Small intestine (tissue), 7 donors: ENCODE measurements at regions not wholly inside any gene's neighbourhood (a gene's known extent, or its start where the extent isn't known, plus 50 kb on each side); places are given as distances from the start of the nearest gene placed in this dataset.

Source experiments
- DNase-seq, 2 donors: peaks; one replicate each; pipeline versions ENCODE4 v3.0.0 to v3.0.0-alpha.2; 2013
- FAIRE-seq: peaks from 2 replicates; lab custom pipeline; 2012; peaks lifted over from hg19 to GRCh38; lab: Jason Lieb, UNC
- H3K27ac ChIP-seq, 3 donors: one replicate each; pipeline ENCODE4 v1.5.1; 2013; ENCODE audit warnings: low read length in 2 of 3, mild to moderate bottlenecking in 2 of 3, control low read depth in 1 of 3, inconsistent platforms in 1 of 3, low read depth in 1 of 3, moderate library complexity in 1 of 3
- H3K27me3 ChIP-seq, 3 donors: one replicate each; pipeline ENCODE4 v1.6.1; 2013; ENCODE audit warnings: low read length in 3 of 3, inconsistent platforms in 1 of 3; ENCODE audit not compliant: control insufficient read depth in 3 of 3, insufficient read depth in 3 of 3
- H3K36me3 ChIP-seq, 3 donors: one replicate each; pipeline ENCODE4 v1.6.1; 2013; ENCODE audit warnings: low read length in 3 of 3, inconsistent platforms in 1 of 3, low read depth in 1 of 3, mild to moderate bottlenecking in 1 of 3, moderate library complexity in 1 of 3; ENCODE audit not compliant: control insufficient read depth in 3 of 3, insufficient read depth in 2 of 3
- H3K4me1 ChIP-seq, 3 donors: one replicate each; pipeline ENCODE4 v1.6.1; 2013; ENCODE audit warnings: low read length in 2 of 3, inconsistent platforms in 1 of 3, low read depth in 1 of 3, mild to moderate bottlenecking in 1 of 3, moderate library complexity in 1 of 3; ENCODE audit not compliant: control insufficient read depth in 3 of 3, insufficient read depth in 2 of 3
- H3K4me3 ChIP-seq, 3 donors: one replicate each; pipeline ENCODE4 v1.5.1; 2013; ENCODE audit warnings: low read length in 3 of 3, control low read depth in 1 of 3, inconsistent platforms in 1 of 3, low read depth in 1 of 3, mild to moderate bottlenecking in 1 of 3, moderate library complexity in 1 of 3
- H3K9me3 ChIP-seq, 2 donors: one replicate each; pipeline ENCODE4 v1.6.1; 2013; ENCODE audit warnings: low read depth in 1 of 2, low read length in 1 of 2; ENCODE audit not compliant: control insufficient read depth in 2 of 2, insufficient read depth in 1 of 2
- WGBS, 3 donors: extraction: QIAGEN DNeasy Blood & Tissue Kit; methylation state at CpG; one replicate each; pipeline ENCODE4 v1.1.7; 2013; 5-methylcytosine and 5-hydroxymethylcytosine counted together
- donor health status: healthy with polysubstance abuse.
- donor health status: control.
- donor health status: control.
- donor health status: Bipolar disorder and iron deficiency.
- donor health status: healthy.

DNA sequence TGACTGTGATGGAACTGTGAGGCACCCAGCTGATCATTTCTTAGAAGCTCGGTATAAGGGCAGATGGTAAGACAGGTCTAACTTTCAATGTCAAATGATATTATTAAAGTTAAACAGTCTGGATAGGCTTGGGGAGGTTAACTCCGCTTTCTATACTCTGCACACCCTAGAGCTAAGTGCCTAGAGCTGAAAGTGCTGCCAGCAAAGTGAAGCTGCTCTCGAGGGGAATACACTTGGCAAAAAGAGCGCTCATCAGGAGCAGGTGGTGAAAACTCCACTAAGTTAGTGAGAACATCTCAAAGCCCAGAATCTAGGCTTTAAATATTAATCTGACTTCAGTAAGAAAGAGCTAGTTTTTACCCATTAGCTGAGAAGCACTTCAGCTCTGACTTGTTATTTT, 349.6 kb upstream of the SLC30A5 start:
- FAIRE-seq (no peak), DNase-seq (no peak)
- Histone ChIP-seq H3K27me3 (no peaks in the 10 kb centered on the region), H3K27ac (no peak overlapping the region), H3K4me3 (no peak overlapping the region), H3K36me3 (no peaks in the 10 kb centered on the region), H3K9me3 (no peaks in the 10 kb centered on the region), H3K4me1 (peaks cover 0 to 3% (median 0%) of the 10 kb centered on the region in 3 donors)
- WGBS, 3 donors: 89 to 92% (median 89%) methylated on average over 4 of the region's 4 CpGs

DNA sequence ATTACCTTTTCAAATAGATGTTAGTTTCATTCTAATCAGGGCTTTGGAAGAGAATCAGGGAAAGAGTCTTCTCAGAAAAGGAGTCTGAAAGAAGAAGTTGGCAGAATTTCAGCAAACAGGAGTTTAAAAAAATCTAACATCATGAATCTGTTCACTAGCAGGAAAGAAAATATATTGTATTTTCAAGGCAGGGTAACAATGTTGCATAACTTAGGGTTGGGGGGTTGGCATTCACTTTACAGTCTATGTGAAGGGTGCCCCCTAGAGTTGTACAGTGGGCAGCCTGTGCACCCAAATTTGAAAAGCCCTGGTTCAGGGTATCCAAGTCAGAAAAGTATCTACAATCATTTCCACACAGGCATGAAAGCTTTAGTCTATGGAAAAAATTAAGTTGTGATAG, 348.4 kb upstream of the SLC30A5 start:
- no peaks in the 10 kb centered on the region for H3K27me3 ChIP-seq
- DNase-seq (no peak), FAIRE-seq (no peak)
- no peak overlapping the region for H3K4me3 ChIP-seq
- no peaks in the 10 kb centered on the region for H3K36me3 ChIP-seq
- no peak overlapping the region for H3K27ac ChIP-seq
- peaks cover 0 to 3% (median 0%) of the 10 kb centered on the region in 3 donors for H3K4me1 ChIP-seq
- no peaks in the 10 kb centered on the region for H3K9me3 ChIP-seq

DNA sequence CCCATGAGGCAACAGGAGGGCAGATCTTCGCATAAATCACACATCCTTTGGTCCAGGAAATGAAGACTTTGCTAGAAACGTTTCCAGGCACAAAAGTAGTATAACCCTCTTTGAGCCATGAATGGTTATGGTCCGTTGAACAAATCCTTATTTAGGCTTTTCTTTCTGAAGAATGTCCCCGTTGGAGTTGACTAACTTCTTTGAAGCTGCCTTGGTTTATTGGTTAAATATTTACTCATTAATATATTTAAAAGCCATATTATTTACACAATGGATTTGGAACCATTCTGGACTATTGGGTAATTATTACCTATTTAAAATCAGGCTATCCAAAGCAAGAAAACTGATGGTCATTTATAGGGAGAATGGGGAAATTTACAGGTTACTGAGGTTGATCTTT, 347.6 kb upstream of the SLC30A5 start:
- H3K4me1 ChIP-seq: peaks cover 0 to 3% (median 0%) of the 10 kb centered on the region in 3 donors
- FAIRE-seq (no peak), DNase-seq (no peak)
- H3K4me3 ChIP-seq: no peak overlapping the region
- no peaks in the 10 kb centered on the region for H3K36me3 ChIP-seq
- 20 to 54% (median 31%) methylated on average over 4 of the region's 4 CpGs for WGBS, 3 donors
- H3K27ac ChIP-seq: no peak overlapping the region
- H3K9me3 ChIP-seq: no peaks in the 10 kb centered on the region
- H3K27me3 ChIP-seq: no peaks in the 10 kb centered on the region

DNA sequence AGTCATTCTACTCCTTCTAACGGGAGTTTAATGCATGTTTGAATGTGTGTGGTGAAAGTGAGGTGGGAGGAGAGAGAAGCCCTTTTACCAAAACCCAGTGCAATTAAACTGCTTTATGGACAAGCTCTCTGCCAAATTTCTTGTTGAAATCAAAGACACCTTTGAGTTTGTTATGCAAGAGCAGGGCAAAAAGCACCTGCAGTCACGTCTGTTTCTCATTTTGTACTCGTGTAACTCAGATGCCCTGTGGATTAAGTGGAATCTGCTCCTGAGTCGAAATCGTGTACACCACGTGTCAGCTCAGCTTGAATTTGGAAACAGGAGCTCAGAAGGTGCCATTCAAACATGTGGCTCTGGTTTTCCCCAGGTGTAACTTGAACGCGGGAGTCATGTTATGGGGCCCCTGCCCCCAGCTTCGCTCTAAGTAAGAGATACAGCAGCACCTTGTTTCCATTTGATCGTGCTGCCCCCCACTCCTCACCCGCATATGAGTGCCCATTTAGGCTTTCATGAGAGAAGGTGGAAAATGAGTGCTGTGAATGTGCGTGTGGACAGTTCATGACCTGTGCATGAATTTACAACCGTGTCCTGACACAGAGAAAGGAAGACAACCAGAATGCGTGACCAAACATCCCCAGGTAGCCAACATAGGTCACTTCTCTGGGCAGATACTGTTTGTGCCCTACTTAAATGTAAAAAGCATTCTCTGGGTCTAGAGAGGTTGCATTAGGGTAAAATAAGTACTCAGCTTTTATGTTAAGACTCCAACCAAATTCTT, 347.0 kb upstream of the SLC30A5 start:
- FAIRE-seq: no peak
- H3K4me3 ChIP-seq: no peak overlapping the region

DNA sequence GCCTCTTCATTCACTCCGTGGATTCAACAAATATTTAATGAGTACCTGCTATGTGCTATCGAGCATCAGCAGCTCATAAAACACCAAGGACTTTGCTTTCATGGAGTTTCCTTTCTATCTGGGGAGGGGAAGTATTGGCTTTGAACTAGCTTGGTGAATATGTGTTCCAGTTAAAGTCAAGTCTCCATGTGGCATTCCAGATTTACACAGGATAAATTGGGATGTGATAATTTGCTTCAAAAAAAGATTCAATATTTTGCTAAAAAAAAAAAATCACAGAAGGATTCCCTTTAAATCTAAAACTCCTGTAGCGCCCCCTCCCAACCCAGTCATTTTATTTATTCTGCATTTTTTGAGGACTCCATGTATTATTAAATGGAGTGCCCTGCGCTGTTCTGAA, 346.3 kb upstream of the SLC30A5 start:
- H3K4me1 ChIP-seq: peaks cover 0 to 3% (median 0%) of the 10 kb centered on the region in 3 donors
- H3K36me3 ChIP-seq: no peaks in the 10 kb centered on the region
- H3K4me3 ChIP-seq: no peak overlapping the region
- FAIRE-seq (no peak), DNase-seq (no peak)
- H3K9me3 ChIP-seq: no peaks in the 10 kb centered on the region
- H3K27ac ChIP-seq: no peak overlapping the region
- H3K27me3 ChIP-seq: no peaks in the 10 kb centered on the region
- 60 to 82% (median 61%) methylated on average over 4 of the region's 4 CpGs for WGBS, 3 donors

More for the DNA sequence above, 347.0 kb upstream of the SLC30A5 start:
- DNase-seq: peak in 1 of 2 donors; percentile 6
- Histone ChIP-seq H3K27me3 (no peaks in the 10 kb centered on the region), H3K4me1 (peaks cover 0 to 3% (median 0%) of the 10 kb centered on the region in 3 donors), H3K9me3 (no peaks in the 10 kb centered on the region), H3K36me3 (no peaks in the 10 kb centered on the region), H3K27ac (no peak overlapping the region)
- 46 to 79% (median 53%) methylated on average over 14 of the region's 14 CpGs for WGBS, 3 donors

DNA sequence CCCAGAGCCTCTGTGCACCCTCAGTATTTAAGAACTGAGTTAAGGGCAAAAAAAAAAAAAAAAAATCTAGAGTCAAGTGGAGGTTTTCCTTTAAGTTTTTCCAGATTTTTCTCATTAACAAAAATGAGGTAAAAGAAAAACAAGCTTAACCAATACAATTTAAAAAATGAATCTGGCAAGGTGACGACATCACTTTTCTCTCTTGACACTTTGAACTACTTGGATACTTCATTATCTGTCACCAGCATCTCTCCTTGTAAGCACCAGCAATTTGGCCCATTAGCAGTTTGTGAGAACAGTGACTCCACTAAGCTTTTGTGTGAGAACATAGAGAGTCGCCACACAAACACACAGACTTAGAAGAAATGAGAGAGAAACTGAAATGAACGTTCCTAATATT, 345.7 kb upstream of the SLC30A5 start:
- no peaks in the 10 kb centered on the region for H3K9me3 ChIP-seq
- no peak overlapping the region for H3K4me3 ChIP-seq
- no peaks in the 10 kb centered on the region for H3K27me3 ChIP-seq
- no peak for DNase-seq
- no peak overlapping the region for H3K27ac ChIP-seq
- FAIRE-seq: no peak
- WGBS, 3 donors: 79 to 84% (median 79%) methylated on average over 3 of the region's 3 CpGs
- peaks cover 0 to 3% (median 0%) of the 10 kb centered on the region in 3 donors for H3K4me1 ChIP-seq
- H3K36me3 ChIP-seq: no peaks in the 10 kb centered on the region

DNA sequence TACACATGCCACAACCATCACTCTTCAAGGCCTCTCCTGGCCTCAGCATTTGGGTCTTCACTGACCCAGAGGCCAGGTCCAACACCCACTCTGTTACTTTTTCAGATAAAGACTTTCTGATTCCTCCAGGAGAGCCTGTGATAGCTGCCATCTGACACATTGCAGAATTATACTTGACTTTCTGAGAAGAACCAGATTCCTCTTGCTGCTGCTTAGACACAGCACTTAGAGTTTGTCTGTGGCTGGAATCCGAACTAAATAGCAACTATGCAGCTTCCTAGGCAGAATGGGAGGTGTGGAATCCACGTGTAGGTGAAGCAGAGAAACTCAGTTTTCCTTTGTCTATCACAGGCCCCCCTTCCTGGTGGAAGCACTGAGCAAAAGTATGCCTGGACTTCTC, 344.7 kb upstream of the SLC30A5 start:
- Histone ChIP-seq H3K27ac (no peak overlapping the region), H3K4me3 (no peak overlapping the region), H3K27me3 (no peaks in the 10 kb centered on the region), H3K9me3 (no peaks in the 10 kb centered on the region), H3K4me1 (peaks cover 0 to 3% (median 0%) of the 10 kb centered on the region in 3 donors), H3K36me3 (no peaks in the 10 kb centered on the region)
- no peak for DNase-seq
- no peak for FAIRE-seq
- WGBS, 3 donors: 66 to 83% (median 81%) methylated on average over 2 of the region's 2 CpGs

DNA sequence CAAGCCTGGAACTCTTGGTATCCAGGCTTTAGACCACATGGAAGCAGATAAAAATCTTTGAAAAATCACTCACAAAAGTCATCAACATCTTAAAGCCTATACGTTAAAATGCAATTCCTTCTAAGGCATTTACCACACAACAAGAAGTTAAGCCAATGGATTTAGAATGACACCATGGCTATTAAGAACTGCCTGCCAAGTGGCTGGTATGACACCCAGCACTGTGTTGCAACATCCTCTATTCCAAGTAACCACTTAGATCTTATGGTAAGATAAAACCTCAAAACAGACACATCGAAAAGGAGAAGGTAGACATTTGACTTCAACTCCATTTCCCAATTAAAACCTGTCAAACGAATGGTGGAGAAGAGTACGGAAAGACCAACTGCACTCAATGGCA, 344.2 kb upstream of the SLC30A5 start:
- H3K27ac ChIP-seq: no peak overlapping the region

DNA sequence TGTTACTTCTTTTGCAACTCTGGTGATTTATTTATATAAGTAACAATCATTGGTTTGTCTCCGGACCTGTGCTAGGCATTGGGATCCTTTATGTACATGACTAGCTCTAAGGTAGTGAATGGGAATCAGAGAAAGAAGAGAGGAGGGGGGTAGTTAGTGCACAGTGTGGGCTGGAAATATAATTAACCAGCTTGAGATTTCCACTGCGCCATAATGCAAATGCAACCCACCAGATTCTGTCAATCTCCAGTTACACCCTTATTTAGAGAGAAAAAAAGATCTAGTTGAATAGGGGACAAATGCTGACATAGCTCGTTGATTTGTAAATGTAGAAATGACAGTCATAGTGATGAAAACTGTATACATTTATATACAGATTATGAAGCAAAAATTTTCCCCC, 342.2 kb upstream of the SLC30A5 start:
- Histone ChIP-seq H3K4me3 (no peak overlapping the region), H3K27ac (no peak overlapping the region), H3K27me3 (no peaks in the 10 kb centered on the region), H3K4me1 (no peaks in the 10 kb centered on the region), H3K9me3 (no peaks in the 10 kb centered on the region), H3K36me3 (no peaks in the 10 kb centered on the region)
- DNase-seq (no peak), FAIRE-seq (no peak)
- 87 to 90% (median 89%) methylated on average over 3 of the region's 3 CpGs for WGBS, 3 donors

More for the DNA sequence above, 344.2 kb upstream of the SLC30A5 start:
- Histone ChIP-seq H3K4me3 (no peak overlapping the region), H3K9me3 (no peaks in the 10 kb centered on the region), H3K4me1 (peaks cover 0 to 3% (median 0%) of the 10 kb centered on the region in 3 donors), H3K36me3 (no peaks in the 10 kb centered on the region), H3K27me3 (no peaks in the 10 kb centered on the region)
- DNase-seq: no peak
- WGBS, 3 donors: 73 to 91% (median 87%) methylated on average over 4 of the region's 4 CpGs
- no peak for FAIRE-seq
